Prostate gland (tissue), 2 donors: ENCODE measurements at regions not wholly inside any gene's neighbourhood (a gene's known extent, or its start where the extent isn't known, plus 50 kb on each side); places are given as distances from the start of the nearest gene placed in this dataset.
A peak's percentile ranks its signal among the peaks of the same experiment; 100 is the strongest.

Experiments used
- DNase-seq: peaks from one replicate; pipeline ENCODE4 v3.0.0-alpha.2; 2019; ENCODE audit warnings: low spot score
- H3K27ac ChIP-seq, 2 donors: fragments of 200-600 bp; sonication (generic); 2 replicates each; pipeline ENCODE4 v1.5.1; 2017 to 2019
- H3K27me3 ChIP-seq: fragments of 200-600 bp; sonication (generic); replicated peaks from 2 replicates; pipeline ENCODE4 v1.5.1; 2019; ENCODE audit not compliant: insufficient read depth
- H3K36me3 ChIP-seq, 2 donors: fragments of 200-600 bp; sonication (generic); 1 replicate in 1 of 2; 2 replicates in 1 of 2; pipeline versions ENCODE4 v1.5.1 to v1.8.1; 2017 to 2019
- H3K4me1 ChIP-seq: fragments of 200-600 bp; sonication (generic); replicated peaks from 2 replicates; pipeline ENCODE4 v1.5.1; 2019
- H3K4me3 ChIP-seq, 2 donors: fragments of 200-600 bp; sonication (generic); 2 replicates each; pipeline ENCODE4 v1.5.1; 2017 to 2019
- H3K9me3 ChIP-seq: fragments of 200-600 bp; sonication (generic); 2 replicates; pipeline ENCODE4 v1.5.1; 2017
- POLR2A ChIP-seq: fragments of 450-650 bp; IDR thresholded peaks from one replicate; pipeline ENCODE4 v1.6.1; 2016; ENCODE audit warnings: antibody characterized with exemption, mild to moderate bottlenecking
- POLR2AphosphoS5 ChIP-seq: sonication (generic); formaldehyde crosslinking; IDR thresholded peaks from one replicate; pipeline ENCODE4 v1.6.1; 2017; ENCODE audit warnings: antibody characterized with exemption
- WGBS: methylation state at CpG from one replicate; pipeline ENCODE4 v1.1.5; 2018; 5-methylcytosine and 5-hydroxymethylcytosine counted together
- intact Hi-C: fragments of 100-400 bp; cut with DNase I; formaldehyde crosslinking; loops from one replicate; pipeline ENCODE4 v1.14.2; 2022
- TF ChIP-seq, protein P1 (sequence below), 4 experiments: fragments of 200-600 bp in 2 of 4; fragments of 450-650 bp in 2 of 4; sonication (generic) in 2 of 4; IDR thresholded peaks; 1 replicate in 3 of 4; 2 replicates in 1 of 4; pipeline ENCODE4 v1.5.1; 2016 to 2019; ENCODE audit warnings: antibody characterized with exemption in 4 of 4, mild to moderate bottlenecking in 2 of 4, moderate library complexity in 2 of 4

- WGBS, result 87% methylated on average over 6 of the region's 6 CpGs
- intact Hi-C loops, result no loop called here
- Histone ChIP-seq H3K27ac (peak overlapping the region in 1 of 2 donors; percentile 71), H3K27me3 (no peaks in the 10 kb centered on the region), H3K36me3 (no peaks in the 10 kb centered on the region), H3K4me1 (no peaks in the 10 kb centered on the region), H3K4me3 (no peak overlapping the region), H3K9me3 (no peaks in the 10 kb centered on the region)
- TF ChIP-seq POLR2AphosphoS5 (no peak), POLR2A (no peak)
- TF ChIP-seq, protein P1, sequence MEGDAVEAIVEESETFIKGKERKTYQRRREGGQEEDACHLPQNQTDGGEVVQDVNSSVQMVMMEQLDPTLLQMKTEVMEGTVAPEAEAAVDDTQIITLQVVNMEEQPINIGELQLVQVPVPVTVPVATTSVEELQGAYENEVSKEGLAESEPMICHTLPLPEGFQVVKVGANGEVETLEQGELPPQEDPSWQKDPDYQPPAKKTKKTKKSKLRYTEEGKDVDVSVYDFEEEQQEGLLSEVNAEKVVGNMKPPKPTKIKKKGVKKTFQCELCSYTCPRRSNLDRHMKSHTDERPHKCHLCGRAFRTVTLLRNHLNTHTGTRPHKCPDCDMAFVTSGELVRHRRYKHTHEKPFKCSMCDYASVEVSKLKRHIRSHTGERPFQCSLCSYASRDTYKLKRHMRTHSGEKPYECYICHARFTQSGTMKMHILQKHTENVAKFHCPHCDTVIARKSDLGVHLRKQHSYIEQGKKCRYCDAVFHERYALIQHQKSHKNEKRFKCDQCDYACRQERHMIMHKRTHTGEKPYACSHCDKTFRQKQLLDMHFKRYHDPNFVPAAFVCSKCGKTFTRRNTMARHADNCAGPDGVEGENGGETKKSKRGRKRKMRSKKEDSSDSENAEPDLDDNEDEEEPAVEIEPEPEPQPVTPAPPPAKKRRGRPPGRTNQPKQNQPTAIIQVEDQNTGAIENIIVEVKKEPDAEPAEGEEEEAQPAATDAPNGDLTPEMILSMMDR (IDR thresholded peaks at IDR 0.05), result no peak
- no peak for DNase-seq
These were observed 100.7 kb upstream of the STX18 start for GRCh38 chr4:4642496-4643000.

DNA sequence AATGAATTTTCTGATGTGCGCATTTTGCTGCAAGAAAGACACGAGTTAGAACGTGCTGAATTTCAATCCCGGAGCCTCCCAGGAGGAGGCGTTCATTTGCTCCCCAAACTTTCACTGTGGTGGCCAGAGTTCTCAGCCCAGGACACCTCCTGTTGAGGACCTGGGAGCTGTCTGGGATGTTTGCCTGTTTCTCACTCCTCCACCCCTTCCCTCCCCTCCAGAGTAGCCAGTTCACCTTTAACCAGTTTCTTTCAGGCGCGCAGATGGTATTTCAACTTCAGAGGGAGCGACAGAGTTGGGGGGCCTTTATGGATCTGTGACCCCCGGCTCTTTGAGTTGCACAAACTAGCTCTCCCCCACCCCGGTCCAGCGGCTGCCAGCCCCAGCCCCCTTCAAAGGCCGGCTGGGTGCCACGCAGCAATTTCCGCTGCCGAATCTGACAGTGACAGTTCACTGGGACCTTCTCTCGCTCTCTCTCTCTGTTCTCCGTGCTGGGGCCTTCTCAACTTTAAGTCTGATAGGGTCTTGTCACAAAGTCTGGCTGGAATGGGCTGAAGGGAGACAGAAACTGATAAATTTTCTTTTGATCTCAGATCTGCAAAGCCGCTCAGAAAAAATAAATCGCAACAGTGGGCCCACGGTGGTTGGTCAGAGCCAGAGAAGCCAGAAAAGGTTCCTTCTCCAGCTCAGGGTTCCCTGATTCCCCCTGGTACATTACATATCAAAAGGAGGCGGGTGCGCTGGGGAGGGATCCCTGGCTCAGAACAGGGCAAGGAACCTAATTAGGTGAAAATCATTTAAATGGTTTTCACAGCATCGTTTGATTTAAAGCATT lies 100.0 kb upstream of the STX18 start:
- no peaks in the 10 kb centered on the region for H3K4me1 ChIP-seq
- DNase-seq, result no peak
- intact Hi-C loops, result no loop called here
- H3K9me3 ChIP-seq, result no peaks in the 10 kb centered on the region
- H3K4me3 ChIP-seq, result no peak overlapping the region
- H3K27me3 ChIP-seq, result no peaks in the 10 kb centered on the region
- 87% methylated on average over 23 of the region's 23 CpGs for WGBS
- no peaks in the 10 kb centered on the region for H3K36me3 ChIP-seq
- no peak overlapping the region for H3K27ac ChIP-seq
- TF ChIP-seq POLR2A (no peak), POLR2AphosphoS5 (no peak)

DNA sequence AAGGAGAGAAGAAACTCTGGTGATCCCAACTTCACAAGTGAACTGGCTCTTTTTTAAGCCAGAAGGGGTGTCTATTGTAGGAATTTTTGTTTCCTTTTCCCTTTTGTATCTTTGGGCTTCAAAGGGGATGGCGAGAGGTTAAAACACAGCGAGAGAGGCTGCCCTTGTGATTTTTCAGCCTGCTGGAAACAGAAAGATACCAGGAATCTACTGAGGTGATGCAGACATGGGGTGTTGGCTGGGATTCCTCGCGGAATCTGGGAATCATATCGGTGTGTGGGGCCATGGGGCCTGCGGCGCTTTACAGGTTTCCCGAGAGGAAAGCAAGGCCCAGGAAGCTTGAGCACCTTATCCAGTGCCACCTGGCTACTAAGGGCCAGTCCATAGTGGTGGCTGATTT lies 99.4 kb upstream of the STX18 start:
- Histone ChIP-seq H3K9me3 (no peaks in the 10 kb centered on the region), H3K4me1 (no peaks in the 10 kb centered on the region), H3K36me3 (no peaks in the 10 kb centered on the region), H3K4me3 (no peak overlapping the region), H3K27me3 (no peaks in the 10 kb centered on the region), H3K27ac (no peak overlapping the region)
- intact Hi-C loops, result no loop called here
- no peak for TF ChIP-seq POLR2AphosphoS5
- TF ChIP-seq, protein P1 (IDR thresholded peaks at IDR 0.05), result no peak
- no peak for TF ChIP-seq POLR2A
- no peak for DNase-seq
- WGBS, result 82% methylated on average over 8 of the region's 8 CpGs

DNA sequence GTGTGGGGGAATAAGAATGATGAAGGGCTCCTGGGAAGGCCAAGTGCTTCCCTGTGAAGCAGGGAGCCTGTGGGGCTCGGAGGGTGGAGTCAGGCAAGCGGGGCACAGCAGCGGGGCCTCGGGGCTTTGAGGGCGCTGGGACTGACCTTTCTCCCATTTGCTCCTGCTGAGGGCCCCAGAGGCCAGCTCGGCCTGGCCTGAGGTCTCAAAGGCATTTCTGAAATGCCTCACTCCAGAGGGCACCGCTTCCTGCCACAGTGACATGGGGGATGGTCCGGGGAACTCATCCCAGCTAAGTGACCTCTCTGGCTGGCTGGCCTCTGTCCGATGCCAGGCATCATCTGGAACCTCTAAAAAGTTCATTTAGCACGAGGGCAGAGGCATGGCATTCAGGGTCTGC lies 98.8 kb upstream of the STX18 start:
- H3K9me3 ChIP-seq, result no peaks in the 10 kb centered on the region
- no peak overlapping the region for H3K4me3 ChIP-seq
- intact Hi-C loops, result no loop called here
- no peak overlapping the region for H3K27ac ChIP-seq
- DNase-seq, result no peak
- no peaks in the 10 kb centered on the region for H3K27me3 ChIP-seq
- TF ChIP-seq, protein P1 (IDR thresholded peaks at IDR 0.05), result no peak
- TF ChIP-seq POLR2AphosphoS5 (no peak), POLR2A (no peak)
- H3K36me3 ChIP-seq, result no peaks in the 10 kb centered on the region
- 71% methylated on average over 10 of the region's 10 CpGs for WGBS
- H3K4me1 ChIP-seq, result no peaks in the 10 kb centered on the region

DNA sequence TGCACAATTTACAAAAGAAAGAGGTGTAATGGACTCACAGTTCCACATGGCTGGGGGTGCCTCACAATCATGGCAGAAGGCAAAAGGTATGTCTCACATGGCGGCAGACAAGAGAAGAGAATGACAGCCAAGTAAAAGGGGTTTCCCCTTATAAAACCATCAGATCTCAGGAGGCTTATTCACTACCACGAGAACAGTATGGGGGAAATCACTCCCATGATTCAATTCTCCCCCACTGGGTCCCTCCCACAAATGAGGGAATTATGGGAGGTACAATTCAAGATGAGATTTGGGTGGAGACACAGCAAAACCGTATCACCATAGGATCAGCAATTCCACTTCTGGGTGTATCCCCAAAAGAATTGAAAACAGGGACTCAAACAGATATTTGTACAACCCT lies 97.5 kb upstream of the STX18 start:
- 77% methylated on average over 3 of the region's 3 CpGs for WGBS
- Histone ChIP-seq H3K4me3 (no peak overlapping the region), H3K9me3 (no peaks in the 10 kb centered on the region), H3K4me1 (no peaks in the 10 kb centered on the region), H3K27ac (no peak overlapping the region), H3K36me3 (no peaks in the 10 kb centered on the region), H3K27me3 (no peaks in the 10 kb centered on the region)
- TF ChIP-seq, protein P1 (IDR thresholded peaks at IDR 0.05), result no peak
- TF ChIP-seq POLR2AphosphoS5 (no peak), POLR2A (no peak)
- no peak for DNase-seq
- intact Hi-C loops, result no loop called here
